Colonic mucosa (tissue), 4 donors: ENCODE measurements at regions not wholly inside any gene's neighbourhood (a gene's known extent, or its start where the extent isn't known, plus 50 kb on each side); places are given as distances from the start of the nearest gene placed in this dataset.

ENCODE experiments used
- DNase-seq: peaks from one replicate; pipeline ENCODE4 v3.0.0-alpha.2; 2020
- H3K27ac ChIP-seq: fragments of 200-600 bp; one replicate; pipeline ENCODE4 v1.8.0; 2021
- H3K27me3 ChIP-seq: fragments of 200-600 bp; one replicate; pipeline ENCODE4 v1.8.0; 2021
- H3K36me3 ChIP-seq: fragments of 200-600 bp; one replicate; pipeline ENCODE4 v1.8.0; 2021
- H3K4me1 ChIP-seq: fragments of 200-600 bp; one replicate; pipeline ENCODE4 v1.8.0; 2021; ENCODE audit warnings: mild to moderate bottlenecking
- H3K4me3 ChIP-seq: fragments of 200-600 bp; one replicate; pipeline ENCODE4 v1.8.0; 2021
- H3K9ac ChIP-seq, 2 donors: one replicate each; pipeline ENCODE4 v1.7.0; 2013; ENCODE audit warnings: control low read depth in 2 of 2, low read depth in 2 of 2, low read length in 2 of 2
- H3K9me3 ChIP-seq: fragments of 200-600 bp; one replicate; pipeline ENCODE4 v1.8.0; 2021
- intact Hi-C: fragments of 100-400 bp; cut with DNase I; formaldehyde crosslinking; loops from one replicate; pipeline ENCODE4 v1.14.1; 2022
- TF ChIP-seq, protein P1 (sequence below): fragments of 200-600 bp; IDR thresholded peaks from one replicate; pipeline ENCODE4 v1.8.0; 2022; ENCODE audit warnings: antibody characterized with exemption, mild to moderate bottlenecking
- donor health status: healthy.
- donor health status: DM: no; HTN: no; CAD: no.
- donor health status: DM: no; HTN: no; CAD: no.

GRCh38 chr1:244998717-244999346, 134.5 kb upstream of the HNRNPU start:
- Histone ChIP-seq H3K27me3 (no peaks in the 10 kb centered on the region), H3K4me3 (no peak overlapping the region), H3K4me1 (no peaks in the 10 kb centered on the region), H3K36me3 (no peaks in the 10 kb centered on the region), H3K27ac (no peak overlapping the region), H3K9me3 (no peaks in the 10 kb centered on the region), H3K9ac (no peak overlapping the region)
- DNase-seq, result no peak
- TF ChIP-seq, protein P1, sequence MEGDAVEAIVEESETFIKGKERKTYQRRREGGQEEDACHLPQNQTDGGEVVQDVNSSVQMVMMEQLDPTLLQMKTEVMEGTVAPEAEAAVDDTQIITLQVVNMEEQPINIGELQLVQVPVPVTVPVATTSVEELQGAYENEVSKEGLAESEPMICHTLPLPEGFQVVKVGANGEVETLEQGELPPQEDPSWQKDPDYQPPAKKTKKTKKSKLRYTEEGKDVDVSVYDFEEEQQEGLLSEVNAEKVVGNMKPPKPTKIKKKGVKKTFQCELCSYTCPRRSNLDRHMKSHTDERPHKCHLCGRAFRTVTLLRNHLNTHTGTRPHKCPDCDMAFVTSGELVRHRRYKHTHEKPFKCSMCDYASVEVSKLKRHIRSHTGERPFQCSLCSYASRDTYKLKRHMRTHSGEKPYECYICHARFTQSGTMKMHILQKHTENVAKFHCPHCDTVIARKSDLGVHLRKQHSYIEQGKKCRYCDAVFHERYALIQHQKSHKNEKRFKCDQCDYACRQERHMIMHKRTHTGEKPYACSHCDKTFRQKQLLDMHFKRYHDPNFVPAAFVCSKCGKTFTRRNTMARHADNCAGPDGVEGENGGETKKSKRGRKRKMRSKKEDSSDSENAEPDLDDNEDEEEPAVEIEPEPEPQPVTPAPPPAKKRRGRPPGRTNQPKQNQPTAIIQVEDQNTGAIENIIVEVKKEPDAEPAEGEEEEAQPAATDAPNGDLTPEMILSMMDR, result no peak
- intact Hi-C loops, result no loop called here

GRCh38 chr1:244995602-244996400, 131.5 kb upstream of the HNRNPU start:
- Histone ChIP-seq H3K27ac (no peak overlapping the region), H3K4me3 (no peak overlapping the region), H3K4me1 (no peaks in the 10 kb centered on the region), H3K36me3 (no peaks in the 10 kb centered on the region), H3K9ac (no peak overlapping the region), H3K27me3 (no peaks in the 10 kb centered on the region), H3K9me3 (no peaks in the 10 kb centered on the region)
- no peak for DNase-seq
- intact Hi-C loops, result no loop called here
- TF ChIP-seq, protein P1, result no peak

- no peaks in the 10 kb centered on the region for H3K4me1 ChIP-seq
- TF ChIP-seq, protein P1, result no peak
- no peaks in the 10 kb centered on the region for H3K9me3 ChIP-seq
- no peak for DNase-seq
- no peak overlapping the region for H3K27ac ChIP-seq
- no peak overlapping the region for H3K4me3 ChIP-seq
- intact Hi-C loops, result no loop called here
- H3K36me3 ChIP-seq, result no peaks in the 10 kb centered on the region
- no peaks in the 10 kb centered on the region for H3K27me3 ChIP-seq
- no peak overlapping the region for H3K9ac ChIP-seq
Observed at GRCh38 chr1:244992833-244993232, 128.5 kb upstream of the HNRNPU start.

DNA sequence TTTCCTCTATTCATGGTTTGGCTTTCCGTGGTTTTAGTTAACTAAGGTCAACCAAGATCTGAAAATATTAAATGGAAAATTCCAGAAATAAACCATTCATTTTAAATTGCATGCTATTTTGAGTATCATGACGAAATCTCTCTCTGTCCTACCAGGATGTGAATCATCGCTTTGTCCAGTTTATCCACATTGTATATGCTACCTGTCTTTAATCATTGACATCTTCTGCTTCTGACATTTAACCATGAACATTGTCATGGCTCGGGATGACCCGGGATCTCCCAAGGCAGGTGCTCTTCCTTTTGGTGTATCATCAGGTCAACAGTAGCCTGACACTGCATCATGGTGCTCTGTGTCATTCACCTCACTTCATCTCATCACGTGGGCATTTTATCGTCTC, 125.5 kb upstream of the HNRNPU start:
- H3K27ac ChIP-seq, result no peak overlapping the region
- no peak overlapping the region for H3K4me3 ChIP-seq
- no peaks in the 10 kb centered on the region for H3K36me3 ChIP-seq
- TF ChIP-seq, protein P1, result no peak
- H3K9ac ChIP-seq, result no peak overlapping the region
- intact Hi-C loops, result no loop called here
- H3K9me3 ChIP-seq, result no peaks in the 10 kb centered on the region
- H3K27me3 ChIP-seq, result no peaks in the 10 kb centered on the region
- DNase-seq, result no peak
- H3K4me1 ChIP-seq, result no peaks in the 10 kb centered on the region

GRCh38 chr1:244988521-244988920, 124.2 kb upstream of the HNRNPU start:
- intact Hi-C loops, result no loop called here
- H3K4me3 ChIP-seq, result no peak overlapping the region
- TF ChIP-seq, protein P1, result no peak
- no peaks in the 10 kb centered on the region for H3K4me1 ChIP-seq
- H3K27me3 ChIP-seq, result no peaks in the 10 kb centered on the region
- DNase-seq, result no peak
- H3K36me3 ChIP-seq, result no peaks in the 10 kb centered on the region
- no peak overlapping the region for H3K27ac ChIP-seq
- H3K9ac ChIP-seq, result no peak overlapping the region
- H3K9me3 ChIP-seq, result no peaks in the 10 kb centered on the region
